HG02588 (cell line): ENCODE measurements at regions not wholly inside any gene's neighbourhood (a gene's known extent, or its start where the extent isn't known, plus 50 kb on each side); places are given as distances from the start of the nearest gene placed in this dataset.
"Not testable (repeated sequence)": the region's sequence is repeated elsewhere in the genome, so short reads cannot be mapped to it uniquely, and the experiment has no call there.

Experiments
- ATAC-seq: cut with Tn5 transposase; IDR thresholded peaks from one replicate; pipeline ENCODE4 v1.9.1; 2021; ENCODE audit warnings: mild to moderate bottlenecking, moderate library complexity; ENCODE audit not compliant: unreplicated experiment

GRCh38 chr10:21296575-21297355 is 228.7 kb downstream of the SKIDA1 start:
- ATAC-seq = no peak

DNA sequence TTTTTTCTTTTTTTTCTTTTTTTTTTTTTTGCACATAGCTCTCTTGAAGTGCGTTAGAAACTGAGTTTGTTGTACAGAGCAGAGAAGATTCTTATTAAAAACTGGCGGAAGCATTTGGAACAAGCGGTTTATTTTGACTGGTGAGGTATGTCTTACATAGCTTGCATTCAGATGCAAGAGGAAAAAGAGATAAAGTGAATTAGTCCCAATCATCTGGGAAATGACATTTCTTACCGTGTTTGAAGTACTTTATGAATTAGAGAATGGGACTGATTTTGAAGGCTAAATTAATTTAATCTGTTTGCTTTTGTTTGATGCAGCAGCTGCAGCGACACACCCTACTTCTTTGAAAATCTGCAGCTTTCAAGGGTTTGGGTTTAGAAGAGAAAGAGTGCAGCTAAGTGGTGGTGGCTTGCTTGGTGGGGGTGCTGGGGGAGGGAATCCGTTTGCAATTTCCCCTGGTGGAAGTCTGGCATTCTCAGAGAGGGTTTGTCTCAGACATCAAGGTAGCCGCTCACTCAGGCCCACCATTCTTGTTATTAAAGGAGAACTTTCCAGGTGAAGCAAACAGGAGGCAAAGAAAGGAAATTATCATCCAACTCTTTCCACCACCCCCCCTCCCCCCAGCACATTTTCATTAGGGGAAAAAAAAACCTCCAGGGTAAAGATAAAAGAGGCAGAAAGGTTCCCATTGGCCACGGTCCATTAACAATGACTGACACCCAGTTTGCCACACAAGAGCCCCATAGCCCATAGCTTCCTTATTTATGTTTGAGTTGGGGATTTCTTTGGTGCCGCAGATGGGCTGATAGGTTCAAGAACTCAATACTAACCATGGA is 231.7 kb downstream of the SKIDA1 start:
- no peak for ATAC-seq

- ATAC-seq = no peak
Measured at GRCh38 chr10:21292763-21293517, 232.5 kb downstream of the SKIDA1 start.

- ATAC-seq = no peak
Measured at GRCh38 chr10:21290499-21291160, 234.9 kb downstream of the SKIDA1 start.

DNA sequence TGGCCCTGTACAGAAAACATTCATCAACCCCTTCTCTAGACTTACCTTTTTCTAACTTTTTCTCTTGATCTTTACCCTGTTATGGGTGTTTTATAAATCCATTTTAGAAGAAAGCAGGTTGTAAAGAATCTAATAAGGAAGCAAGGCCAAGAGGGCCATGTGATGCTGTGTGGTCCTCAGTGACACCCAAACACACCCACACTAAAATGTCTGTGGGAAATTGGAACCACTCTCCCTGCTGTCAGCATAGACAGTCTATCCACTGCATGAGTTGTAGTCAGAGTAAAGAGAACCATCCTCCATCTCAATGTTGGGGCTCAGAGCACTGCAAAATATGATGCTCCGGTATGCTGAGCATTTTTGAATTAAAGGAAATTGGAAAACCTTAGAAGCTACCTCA is 235.5 kb downstream of the SKIDA1 start:
- no peak for ATAC-seq

GRCh38 chr10:21289271-21289670 is 236.2 kb downstream of the SKIDA1 start:
- ATAC-seq = no peak

DNA sequence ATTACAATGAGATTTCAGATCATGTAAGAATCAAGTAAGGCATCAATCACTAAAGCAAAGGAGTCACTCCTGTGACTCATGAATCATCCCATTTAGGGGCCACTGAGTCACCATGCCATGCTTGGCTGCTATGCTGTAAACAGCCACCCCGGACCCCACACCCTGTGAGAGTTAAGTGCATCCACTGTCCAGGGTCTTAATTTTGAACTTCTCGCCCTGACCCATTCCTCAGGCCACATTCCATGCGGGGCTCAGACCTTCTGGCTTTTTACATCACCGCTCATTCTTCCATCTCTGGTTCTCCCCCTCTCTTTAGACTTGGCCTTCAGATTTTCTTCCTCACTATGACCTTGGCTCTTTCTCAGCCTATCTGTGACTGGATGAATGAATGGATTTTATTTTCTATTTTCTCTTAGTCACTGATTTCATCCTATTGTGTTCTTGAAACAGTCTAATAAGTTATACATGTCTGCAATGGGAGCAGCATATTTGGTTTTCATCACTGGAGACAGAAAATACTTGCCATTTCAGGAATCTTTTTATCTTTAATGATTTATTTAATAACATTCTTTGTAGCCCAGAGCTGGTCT is 239.6 kb downstream of the SKIDA1 start:
- ATAC-seq = no peak

DNA sequence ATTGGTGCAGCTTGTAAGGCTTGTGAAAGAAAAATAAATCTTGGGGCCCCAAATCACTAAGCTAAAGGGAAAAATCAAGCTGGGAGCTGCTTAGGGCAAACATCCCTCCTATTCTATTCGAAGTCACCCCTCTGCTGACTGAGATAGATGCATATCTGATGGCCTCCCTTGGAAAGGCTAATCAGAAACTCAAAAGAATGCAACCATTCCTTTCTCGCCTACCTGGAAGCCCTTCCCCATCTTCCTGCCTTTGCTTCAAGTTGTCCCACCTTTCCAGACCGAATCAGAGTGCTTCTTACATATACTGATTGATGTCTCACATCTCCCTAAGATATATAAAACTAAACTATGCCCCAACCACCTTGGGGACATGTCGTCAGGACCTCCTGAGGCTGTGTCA is 240.3 kb downstream of the SKIDA1 start:
- ATAC-seq = no peak

- no peak for ATAC-seq
Measured at GRCh38 chr10:21284301-21284700, 241.2 kb downstream of the SKIDA1 start.

DNA sequence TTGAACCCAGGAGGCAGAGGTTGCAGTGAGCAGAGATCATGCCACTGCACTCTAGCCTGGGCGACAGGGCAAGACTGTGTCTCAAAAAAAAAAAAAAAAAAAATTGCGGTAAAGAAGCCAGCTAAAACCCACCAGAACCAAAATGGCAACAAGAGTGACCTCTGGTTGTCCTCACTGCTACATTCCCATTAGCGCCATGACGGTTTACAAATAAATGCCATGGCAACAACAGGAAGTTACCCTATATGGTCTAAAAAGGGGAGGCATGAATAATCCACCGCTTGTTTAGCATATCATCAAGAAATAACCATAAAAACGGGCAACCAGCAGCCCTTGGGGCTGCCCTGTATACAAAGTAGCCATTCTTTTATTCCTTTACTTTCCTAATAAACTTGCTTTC is 242.4 kb downstream of the SKIDA1 start:
- not testable (repeated sequence) for ATAC-seq

DNA sequence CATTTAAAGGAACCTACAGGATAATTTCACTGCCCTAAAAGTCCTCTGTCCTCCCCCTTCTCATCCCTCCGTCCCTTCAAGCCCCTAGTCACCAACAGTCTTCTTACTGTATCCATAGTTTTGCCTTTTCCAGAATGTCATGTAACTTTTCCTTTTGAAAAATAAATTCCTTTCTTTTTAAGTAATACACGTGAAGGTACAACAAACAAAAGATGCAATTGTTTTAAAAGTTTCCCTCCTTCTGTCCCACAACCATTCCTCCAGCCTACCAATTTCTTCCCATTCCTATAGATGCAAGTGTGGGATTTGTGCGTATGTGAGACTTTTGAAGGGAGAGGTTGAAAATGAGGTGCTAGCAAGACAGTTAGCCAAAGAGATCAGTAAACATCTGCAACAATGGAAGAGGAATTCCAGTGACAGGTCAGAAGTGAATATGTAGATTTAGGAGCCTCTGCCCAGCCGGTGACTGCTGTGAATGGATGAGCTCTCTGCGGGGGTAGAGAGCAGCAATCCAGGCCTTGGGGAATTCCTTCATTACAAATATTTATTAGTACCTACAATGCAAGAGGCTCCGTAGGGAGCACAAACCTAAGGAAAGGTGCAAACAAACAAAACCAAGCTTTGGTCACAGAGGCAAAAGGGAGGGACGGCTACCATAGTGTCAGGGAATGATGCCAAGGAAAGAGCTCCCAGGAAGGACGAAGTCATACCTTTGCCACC is 243.6 kb downstream of the SKIDA1 start:
- ATAC-seq = no peak

DNA sequence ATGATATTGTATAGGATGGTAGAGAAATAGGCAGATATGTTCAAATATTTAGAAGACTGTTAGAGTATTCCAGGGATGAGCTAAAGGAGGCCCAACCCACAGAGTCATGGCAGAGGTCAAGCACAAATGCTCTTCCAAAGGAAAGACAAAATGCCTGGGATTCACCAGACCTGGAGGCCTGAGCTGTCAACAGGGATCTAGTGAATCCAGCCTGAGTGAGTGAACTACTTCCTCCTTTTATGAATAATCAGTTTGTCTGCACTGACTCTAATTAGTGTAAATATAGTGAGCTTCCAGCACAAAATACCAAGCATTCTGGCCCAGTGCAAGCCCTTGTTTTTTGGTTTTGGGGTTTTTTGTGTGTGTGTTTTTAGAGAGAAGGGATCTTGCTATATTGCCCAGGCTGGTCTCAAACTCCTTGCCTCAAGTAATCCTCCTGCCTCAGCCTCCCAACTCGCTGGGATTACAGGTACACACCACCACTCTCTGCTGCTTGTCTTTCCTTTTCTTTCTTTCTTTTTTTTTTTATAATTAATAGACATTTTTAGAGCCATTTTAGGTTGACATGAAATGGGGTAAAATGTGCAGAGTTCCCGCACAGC is 244.4 kb downstream of the SKIDA1 start:
- ATAC-seq = no peak

GRCh38 chr10:21280037-21280436 is 245.4 kb downstream of the SKIDA1 start:
- no peak for ATAC-seq

DNA sequence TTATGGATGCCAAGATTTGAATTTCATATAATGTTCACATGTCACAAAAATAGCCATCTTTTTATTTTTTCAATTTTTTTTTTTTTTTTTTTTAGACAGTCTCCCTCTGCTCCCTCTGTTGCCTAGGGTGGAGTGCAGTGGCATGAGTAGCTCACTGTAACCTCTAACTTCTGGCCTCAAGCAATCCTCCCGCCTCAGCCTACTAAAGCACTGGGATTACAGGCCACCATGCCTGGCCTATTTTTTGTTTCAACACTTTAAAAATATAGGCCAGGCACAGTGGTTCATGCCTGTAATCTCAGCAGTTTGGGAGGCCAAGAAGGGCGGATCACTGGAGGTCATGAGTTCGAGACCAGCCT is 246.3 kb downstream of the SKIDA1 start:
- ATAC-seq = no peak

GRCh38 chr10:21278491-21279216 is 246.8 kb downstream of the SKIDA1 start:
- peak; percentile 79 for ATAC-seq

DNA sequence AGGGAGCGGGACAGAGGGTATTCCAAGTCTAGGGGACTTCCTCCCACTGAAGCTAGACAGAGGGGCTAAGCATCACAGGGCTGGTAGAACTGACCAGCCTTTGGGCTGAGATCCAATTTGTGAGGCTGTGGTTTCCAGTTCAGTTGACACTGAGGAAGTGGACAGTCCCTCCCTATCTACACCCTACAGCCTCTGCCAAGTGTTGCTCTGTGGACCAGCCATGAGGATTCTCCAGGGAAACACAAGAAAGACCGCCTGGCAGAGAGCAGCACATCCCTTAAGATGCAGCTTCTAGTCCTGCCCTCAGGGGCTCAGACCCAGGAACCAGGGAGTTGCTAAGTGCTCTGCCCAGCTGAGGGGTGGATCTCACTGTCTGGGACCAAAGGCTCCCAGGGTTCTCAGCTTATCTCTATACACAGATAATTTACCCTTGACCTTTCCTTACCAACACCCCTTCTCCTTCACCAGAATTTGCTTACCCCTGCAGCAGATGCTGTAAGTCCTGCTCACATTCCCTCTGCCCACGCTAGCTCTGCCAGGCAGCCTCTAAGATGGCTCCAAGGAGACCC is 252.0 kb downstream of the SKIDA1 start:
- no peak for ATAC-seq

GRCh38 chr10:21272643-21273399 is 252.7 kb downstream of the SKIDA1 start:
- ATAC-seq = no peak

DNA sequence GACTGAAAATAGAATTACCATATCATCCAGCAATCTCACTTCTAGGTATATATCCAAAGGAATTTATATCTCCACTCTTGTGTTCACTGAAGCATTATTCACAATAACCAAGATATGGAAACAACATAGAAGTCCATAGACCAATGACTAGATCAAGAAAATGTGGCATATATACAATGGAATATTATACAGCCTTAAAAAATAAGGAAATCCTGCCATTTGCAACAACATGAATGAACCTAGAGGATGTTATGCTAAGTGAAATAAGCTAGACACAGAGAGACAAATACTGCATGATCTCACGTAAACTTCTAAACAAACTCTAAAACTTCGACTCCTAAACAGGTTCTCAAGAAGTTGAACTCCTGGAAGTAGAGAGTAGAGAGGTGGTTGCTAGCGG is 254.5 kb downstream of the SKIDA1 start:
- ATAC-seq = no peak
